ENCODE measurements at regions not wholly inside any gene's neighbourhood (a gene's known extent, or its start where the extent isn't known, plus 50 kb on each side); places are given as distances from the start of the nearest gene placed in this dataset.
"Not testable (repeated sequence)": the region's sequence is repeated elsewhere in the genome, so short reads cannot be mapped to it uniquely, and the experiment has no call there.

- no peak for TF ChIP-seq POLR2AphosphoS5 (IDR thresholded peaks at IDR 0.05; ENCODE audit: low read depth, low read length)
- TF ChIP-seq POLR2A (IDR thresholded peaks at IDR 0.05; ENCODE audit: low read depth, low read length): no peak
- no peak for TF ChIP-seq TAF1 (IDR thresholded peaks at IDR 0.05; ENCODE audit: borderline replicate concordance, low read depth, low read length)
- no peak for DNase-seq (ENCODE audit: insufficient read length)
- no peak for FAIRE-seq
These were observed 696.9 kb upstream of the NRP1 start for GRCh38 chr10:34031400-34031799.

- DNase-seq (ENCODE audit: insufficient read length): no peak
- TF ChIP-seq TAF1 (IDR thresholded peaks at IDR 0.05; ENCODE audit: borderline replicate concordance, low read depth, low read length): no peak
- no peak for FAIRE-seq
These were observed 695.0 kb upstream of the NRP1 start for GRCh38 chr10:34029455-34029854.

GRCh38 chr10:34028936-34029335 lies 694.5 kb upstream of the NRP1 start:
- DNase-seq (ENCODE audit: insufficient read length) (no peak), FAIRE-seq (no peak)
- TF ChIP-seq POLR2AphosphoS5 (IDR thresholded peaks at IDR 0.05; ENCODE audit: low read depth, low read length) (no peak), TAF1 (IDR thresholded peaks at IDR 0.05; ENCODE audit: borderline replicate concordance, low read depth, low read length) (no peak), POLR2A (IDR thresholded peaks at IDR 0.05; ENCODE audit: low read depth, low read length) (no peak)

- TF ChIP-seq POLR2A (IDR thresholded peaks at IDR 0.05; ENCODE audit: low read depth, low read length) (no peak), POLR2AphosphoS5 (IDR thresholded peaks at IDR 0.05; ENCODE audit: low read depth, low read length) (no peak), TAF1 (IDR thresholded peaks at IDR 0.05; ENCODE audit: borderline replicate concordance, low read depth, low read length) (no peak)
- DNase-seq (ENCODE audit: insufficient read length) (no peak), FAIRE-seq (no peak)
These were observed 690.4 kb upstream of the NRP1 start for GRCh38 chr10:34024693-34025425.

- DNase-seq (ENCODE audit: insufficient read length): no peak
- TF ChIP-seq POLR2A (IDR thresholded peaks at IDR 0.05; ENCODE audit: low read depth, low read length) (no peak), TAF1 (IDR thresholded peaks at IDR 0.05; ENCODE audit: borderline replicate concordance, low read depth, low read length) (no peak), POLR2AphosphoS5 (IDR thresholded peaks at IDR 0.05; ENCODE audit: low read depth, low read length) (no peak)
- FAIRE-seq: no peak
These were observed 689.8 kb upstream of the NRP1 start for GRCh38 chr10:34024282-34024681.

GRCh38 chr10:34022195-34022594 lies 687.7 kb upstream of the NRP1 start:
- FAIRE-seq (no peak), DNase-seq (ENCODE audit: insufficient read length) (no peak)
- no peak for TF ChIP-seq POLR2A (IDR thresholded peaks at IDR 0.05; ENCODE audit: low read depth, low read length)
- TF ChIP-seq POLR2AphosphoS5 (IDR thresholded peaks at IDR 0.05; ENCODE audit: low read depth, low read length): no peak
- no peak for TF ChIP-seq TAF1 (IDR thresholded peaks at IDR 0.05; ENCODE audit: borderline replicate concordance, low read depth, low read length)

- DNase-seq (ENCODE audit: insufficient read length) (no peak), FAIRE-seq (no peak)
- TF ChIP-seq POLR2A (IDR thresholded peaks at IDR 0.05; ENCODE audit: low read depth, low read length): no peak
These were observed 684.3 kb upstream of the NRP1 start for GRCh38 chr10:34018784-34019183.

GRCh38 chr10:34018129-34018528 lies 683.7 kb upstream of the NRP1 start:
- TF ChIP-seq POLR2AphosphoS5 (IDR thresholded peaks at IDR 0.05; ENCODE audit: low read depth, low read length) (no peak), POLR2A (IDR thresholded peaks at IDR 0.05; ENCODE audit: low read depth, low read length) (no peak), TAF1 (IDR thresholded peaks at IDR 0.05; ENCODE audit: borderline replicate concordance, low read depth, low read length) (no peak)
- no peak for DNase-seq (ENCODE audit: insufficient read length)
- FAIRE-seq: no peak

GRCh38 chr10:34017281-34017680 lies 682.8 kb upstream of the NRP1 start:
- no peak for DNase-seq (ENCODE audit: insufficient read length)
- no peak for FAIRE-seq
- TF ChIP-seq TAF1 (IDR thresholded peaks at IDR 0.05; ENCODE audit: borderline replicate concordance, low read depth, low read length) (no peak), POLR2A (IDR thresholded peaks at IDR 0.05; ENCODE audit: low read depth, low read length) (no peak)

GRCh38 chr10:34016576-34016975 lies 682.1 kb upstream of the NRP1 start:
- no peak for TF ChIP-seq POLR2AphosphoS5 (IDR thresholded peaks at IDR 0.05; ENCODE audit: low read depth, low read length)
- no peak for TF ChIP-seq POLR2A (IDR thresholded peaks at IDR 0.05; ENCODE audit: low read depth, low read length)
- no peak for TF ChIP-seq TAF1 (IDR thresholded peaks at IDR 0.05; ENCODE audit: borderline replicate concordance, low read depth, low read length)
- no peak for FAIRE-seq
- DNase-seq (ENCODE audit: insufficient read length): no peak

GRCh38 chr10:34015700-34016099 lies 681.2 kb upstream of the NRP1 start:
- DNase-seq (ENCODE audit: insufficient read length) (no peak), FAIRE-seq (no peak)

GRCh38 chr10:34013235-34013634 lies 678.8 kb upstream of the NRP1 start:
- FAIRE-seq (no peak), DNase-seq (ENCODE audit: insufficient read length) (no peak)
- TF ChIP-seq POLR2AphosphoS5 (IDR thresholded peaks at IDR 0.05; ENCODE audit: low read depth, low read length): no peak
- TF ChIP-seq TAF1 (IDR thresholded peaks at IDR 0.05; ENCODE audit: borderline replicate concordance, low read depth, low read length): no peak
- no peak for TF ChIP-seq POLR2A (IDR thresholded peaks at IDR 0.05; ENCODE audit: low read depth, low read length)

More at GRCh38 chr10:34015700-34016099, 681.2 kb upstream of the NRP1 start:
- TF ChIP-seq POLR2AphosphoS5 (IDR thresholded peaks at IDR 0.05; ENCODE audit: low read depth, low read length) (no peak), POLR2A (IDR thresholded peaks at IDR 0.05; ENCODE audit: low read depth, low read length) (no peak)

GRCh38 chr10:34010891-34011290 lies 676.4 kb upstream of the NRP1 start:
- TF ChIP-seq POLR2A (IDR thresholded peaks at IDR 0.05; ENCODE audit: low read depth, low read length) (no peak), TAF1 (IDR thresholded peaks at IDR 0.05; ENCODE audit: borderline replicate concordance, low read depth, low read length) (no peak)
- FAIRE-seq (no peak), DNase-seq (ENCODE audit: insufficient read length) (no peak)

- not testable (repeated sequence) for FAIRE-seq; DNase-seq (ENCODE audit: insufficient read length)
These were observed 675.8 kb upstream of the NRP1 start for GRCh38 chr10:34010228-34010627.
